MM.1S (cell line): ENCODE measurements at regions not wholly inside any gene's neighbourhood (a gene's known extent, or its start where the extent isn't known, plus 50 kb on each side); places are given as distances from the start of the nearest gene placed in this dataset.
"Not testable (repeated sequence)": the region's sequence is repeated elsewhere in the genome, so short reads cannot be mapped to it uniquely, and the experiment has no call there.

Experiments
- CTCF ChIP-seq: fragments of 300-600 bp; sonication (generic); IDR thresholded peaks from 2 replicates; pipeline ENCODE4 v1.5.1; 2016; ENCODE audit warnings: antibody characterized with exemption, low read length, mixed read lengths
- EZH2 ChIP-seq: fragments of 300-600 bp; sonication (generic); optimal IDR thresholded peaks from 2 replicates; pipeline ENCODE3; 2017; ENCODE audit warnings: low read depth, mild to moderate bottlenecking, antibody characterized with exemption, low read length, mixed read lengths
- EZH2phosphoT487 ChIP-seq: fragments of 300-600 bp; sonication (generic); IDR thresholded peaks from 2 replicates; pipeline ENCODE4 v1.6.1; 2018; ENCODE audit warnings: antibody characterized with exemption, low read length

- not testable (repeated sequence) for TF ChIP-seq CTCF, EZH2, EZH2phosphoT487
These were observed 111.2 kb upstream of the ESR1 start for GRCh38 chr6:151696302-151696701.
